Right kidney (tissue), 1 donor: ENCODE measurements at regions not wholly inside any gene's neighbourhood (a gene's known extent, or its start where the extent isn't known, plus 50 kb on each side); places are given as distances from the start of the nearest gene placed in this dataset.

Experiments
- DNase-seq: peaks from one replicate; pipeline ENCODE4 v3.0.0-alpha.2; 2016

DNA sequence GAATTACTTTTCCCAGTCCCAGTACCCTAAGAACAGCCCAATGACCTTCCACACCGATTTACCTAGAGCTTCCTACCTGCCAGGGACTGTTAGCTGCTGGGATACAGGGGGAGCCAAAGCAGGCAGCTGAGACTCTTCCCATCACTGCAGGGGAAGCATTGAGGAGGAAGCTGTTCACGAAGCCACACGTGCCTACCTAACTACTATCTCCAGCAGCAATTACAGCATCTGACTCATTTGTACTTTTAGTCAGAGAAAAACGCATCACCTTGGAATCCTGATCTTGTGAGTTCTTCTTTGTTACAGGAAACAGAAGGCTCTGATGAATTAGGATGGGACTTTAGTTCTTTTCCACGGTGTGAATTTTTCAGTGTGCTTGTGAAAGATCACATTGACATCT, 113.7 kb upstream of the DHX40 start:
- no peak for DNase-seq

DNA sequence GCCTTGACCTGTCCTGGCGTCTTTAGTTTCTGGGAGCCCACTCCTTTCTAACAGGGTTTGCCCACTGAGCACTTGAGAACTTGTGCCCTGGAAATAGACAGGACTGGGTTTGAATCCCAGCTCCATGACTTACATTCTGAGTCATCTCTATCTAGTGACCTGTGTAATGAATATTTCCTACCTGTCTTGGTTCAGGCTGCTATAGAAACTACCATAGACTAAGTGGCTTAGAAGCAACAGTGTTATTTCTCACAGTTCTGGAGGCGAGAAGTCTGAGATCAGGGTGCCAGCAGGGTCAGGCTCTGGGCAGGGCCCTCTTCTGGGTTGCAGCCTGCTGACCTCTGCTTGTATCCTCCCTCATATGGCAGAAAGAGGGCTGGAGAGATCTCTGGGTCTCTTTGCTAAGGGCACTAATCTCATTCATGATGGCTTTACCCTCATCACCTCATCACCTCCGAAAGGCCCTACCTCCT, 110.7 kb upstream of the DHX40 start:
- no peak for DNase-seq

- DNase-seq: no peak
These were observed 109.0 kb upstream of the DHX40 start for GRCh38 chr17:59456428-59456827.

GRCh38 chr17:59456923-59457615, 108.3 kb upstream of the DHX40 start:
- DNase-seq: no peak

- no peak for DNase-seq
These were observed 103.0 kb upstream of the DHX40 start for GRCh38 chr17:59462385-59462784.

GRCh38 chr17:59464246-59464645, 101.2 kb upstream of the DHX40 start:
- no peak for DNase-seq

GRCh38 chr17:59465949-59466307, 99.5 kb upstream of the DHX40 start:
- no peak for DNase-seq

DNA sequence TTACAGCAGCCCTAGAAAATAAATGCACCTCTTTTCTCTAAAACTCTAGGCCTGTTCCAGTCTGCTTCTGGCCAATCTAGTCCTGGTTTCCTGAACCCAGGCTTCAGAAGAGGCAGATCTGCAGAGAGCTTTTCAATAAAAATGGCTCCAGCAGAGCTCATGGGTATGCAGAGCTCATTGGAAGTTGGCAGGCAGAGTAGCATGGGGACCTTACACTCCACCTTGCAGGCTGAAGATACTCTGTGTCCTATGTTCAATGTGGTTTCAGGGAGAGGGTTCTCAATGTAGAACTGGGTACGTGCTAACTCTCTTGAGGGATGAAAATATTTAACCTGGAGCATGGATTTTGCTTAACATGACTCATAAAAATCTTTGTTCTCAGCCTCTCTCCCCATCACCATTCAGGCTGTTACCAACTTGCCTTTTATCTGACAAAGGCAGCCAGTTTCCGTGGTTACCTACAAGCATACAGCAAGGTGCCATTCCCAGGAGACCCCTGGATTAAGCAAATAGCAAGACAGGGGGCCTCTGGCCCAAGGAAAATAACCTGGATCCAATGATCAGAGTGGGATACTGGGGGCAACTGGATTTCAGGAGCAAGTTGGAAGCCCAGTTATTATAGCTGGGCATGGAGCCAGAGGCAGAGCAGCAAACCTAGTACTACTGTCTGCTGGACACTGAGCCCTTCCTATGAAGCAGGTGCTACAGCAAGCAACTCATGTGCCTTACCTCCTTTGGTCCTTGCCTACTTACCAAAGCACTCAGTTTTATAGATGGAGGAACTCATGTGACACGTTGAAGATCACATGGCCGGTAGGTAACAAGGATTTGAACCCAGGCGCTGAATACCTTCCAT, 98.2 kb upstream of the DHX40 start:
- DNase-seq: no peak

GRCh38 chr17:59469786-59470485, 95.5 kb upstream of the DHX40 start:
- no peak for DNase-seq

- no peak for DNase-seq
These were observed 94.6 kb upstream of the DHX40 start for GRCh38 chr17:59470624-59471297.

DNA sequence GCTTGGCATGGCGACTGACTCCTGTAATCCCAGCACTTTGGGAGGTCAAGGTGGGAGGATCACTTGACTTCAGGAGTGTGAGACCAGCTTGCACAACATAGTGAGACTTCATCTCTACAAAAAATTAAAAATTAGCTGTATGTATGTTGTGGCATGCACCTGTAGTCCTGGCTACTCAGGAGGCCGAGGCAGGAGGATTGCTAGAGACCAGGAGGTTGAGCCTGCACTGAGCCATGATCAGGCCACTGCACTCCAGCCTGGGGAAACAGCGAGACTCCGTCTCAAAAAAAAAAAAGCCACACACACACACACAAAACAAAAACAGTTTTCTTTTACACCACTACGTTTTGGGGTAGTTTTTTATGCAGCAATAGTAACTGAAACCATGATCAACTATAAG, 89.0 kb upstream of the DHX40 start:
- DNase-seq: no peak

GRCh38 chr17:59479141-59479540, 86.3 kb upstream of the DHX40 start:
- DNase-seq: no peak

- no peak for DNase-seq
These were observed 81.5 kb upstream of the DHX40 start for GRCh38 chr17:59483860-59484259.

GRCh38 chr17:59485015-59485414, 80.4 kb upstream of the DHX40 start:
- no peak for DNase-seq

DNA sequence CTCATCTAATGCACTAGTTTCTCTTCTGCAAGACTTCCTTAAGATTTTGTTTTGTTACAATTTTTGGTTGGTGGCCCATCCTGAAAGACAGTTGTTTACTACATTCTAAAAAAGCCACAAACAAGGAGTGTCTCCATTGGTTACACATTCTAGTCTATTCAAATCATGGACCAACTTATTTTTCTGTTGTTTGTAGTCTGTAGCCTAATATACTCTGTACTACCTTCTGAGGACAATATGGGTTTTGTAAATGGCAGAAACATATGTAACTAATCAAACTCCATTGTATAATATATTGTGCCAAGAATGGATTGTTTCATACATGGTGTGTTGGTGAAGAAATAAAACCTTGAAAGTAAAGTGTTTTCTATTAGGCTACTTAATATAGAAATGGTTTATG, 79.5 kb upstream of the DHX40 start:
- DNase-seq: no peak

DNA sequence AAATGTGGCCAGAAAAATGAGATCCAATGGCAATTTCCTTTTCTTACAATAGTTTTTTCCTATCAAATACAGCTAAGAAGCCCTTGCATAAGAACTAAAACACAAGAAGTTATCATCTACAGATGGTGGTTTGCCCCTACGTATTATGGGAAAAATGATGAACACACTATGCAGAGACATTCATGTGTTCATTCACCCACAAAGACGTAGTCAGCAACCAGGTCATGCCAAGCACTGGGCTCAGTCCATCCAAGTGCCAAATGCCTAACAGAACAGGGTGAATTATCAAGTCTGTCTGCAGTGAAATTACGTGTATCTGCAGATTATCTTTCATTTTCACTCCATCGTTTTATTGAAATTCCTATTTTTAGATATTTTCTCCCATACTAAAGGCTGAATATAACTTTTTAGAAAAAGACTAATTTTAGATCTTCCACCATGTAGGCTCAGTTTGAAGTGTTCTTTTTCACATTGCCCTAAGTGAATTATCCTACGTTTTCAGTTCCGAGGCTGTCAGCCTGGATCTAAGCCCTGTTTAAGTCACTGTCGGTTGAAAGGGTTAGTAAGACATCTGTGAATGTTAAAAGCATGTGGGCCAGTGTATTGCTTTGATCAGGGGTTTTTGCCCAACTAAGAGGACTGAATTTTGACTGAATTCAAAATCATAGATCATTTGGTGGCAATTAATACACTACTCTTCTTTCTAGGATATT, 78.1 kb upstream of the DHX40 start:
- DNase-seq: no peak

GRCh38 chr17:59488805-59489204, 76.6 kb upstream of the DHX40 start:
- DNase-seq: no peak

DNA sequence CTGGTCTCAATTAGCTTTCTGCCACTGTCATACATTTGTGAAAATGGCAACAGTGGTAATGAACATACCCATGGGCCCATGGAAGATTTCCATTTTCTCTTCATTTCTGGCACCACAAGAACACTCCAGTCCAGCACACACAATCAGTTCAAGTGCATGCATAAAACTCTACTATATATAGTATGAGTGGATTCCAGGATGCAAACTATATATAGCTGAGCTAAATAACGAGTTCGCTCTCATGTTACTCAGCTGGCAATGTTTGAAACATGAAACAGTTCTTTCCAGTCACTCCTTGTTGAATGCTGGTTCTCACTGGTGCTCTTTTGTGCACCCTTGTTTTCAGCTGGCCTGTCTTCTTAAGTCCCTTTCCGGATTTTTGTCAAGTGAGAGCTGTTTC, 75.2 kb upstream of the DHX40 start:
- DNase-seq: no peak

- no peak for DNase-seq
These were observed 73.9 kb upstream of the DHX40 start for GRCh38 chr17:59491353-59492090.

DNA sequence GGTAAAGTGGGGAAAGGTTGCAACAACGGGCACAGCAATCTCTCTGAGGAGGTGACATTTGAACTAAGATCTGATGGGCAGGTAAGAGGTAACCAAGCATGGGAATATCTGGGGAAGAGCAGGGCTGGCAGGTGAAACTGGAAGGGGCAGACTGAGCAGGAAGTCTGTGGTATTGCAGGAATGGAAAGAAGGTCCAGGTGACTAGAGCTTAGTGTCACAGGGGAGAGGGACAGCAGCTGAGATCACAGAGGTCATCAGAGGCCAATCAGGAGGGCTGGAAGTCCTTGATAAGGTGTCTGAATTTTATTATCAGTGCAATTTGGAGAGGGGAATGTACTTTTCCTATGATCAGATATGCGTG, 73.3 kb upstream of the DHX40 start:
- DNase-seq: no peak

DNA sequence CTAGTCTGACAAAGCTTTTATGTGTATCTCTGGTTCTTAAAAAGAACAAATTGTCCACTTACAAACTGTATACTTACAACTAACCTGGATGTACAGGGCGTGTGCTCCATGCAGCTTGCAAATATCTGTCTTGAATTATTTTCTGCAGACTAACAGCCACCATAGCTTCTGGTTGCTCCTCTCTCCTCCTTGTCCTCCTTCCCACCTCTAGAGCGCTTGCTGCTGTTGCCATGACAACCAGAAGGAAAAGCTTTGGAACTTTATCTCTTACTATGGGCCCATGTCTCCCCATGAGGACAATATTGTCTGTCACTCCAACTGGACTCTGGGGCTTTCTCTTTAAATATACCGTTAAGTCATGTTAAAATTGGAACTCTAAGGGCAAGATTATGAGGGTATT, 71.5 kb upstream of the DHX40 start:
- DNase-seq: no peak
